SK-N-SH (cell line): ENCODE measurements at regions not wholly inside any gene's neighbourhood (a gene's known extent, or its start where the extent isn't known, plus 50 kb on each side); places are given as distances from the start of the nearest gene placed in this dataset.

Source experiments
- CTCF ChIA-PET: fragments of 300-600, 350-600 bp; formaldehyde crosslinking; extraction: SDS; loops from one replicate; lab custom pipeline; 2021; lab: Yijun Ruan, JAX
- POLR2A ChIA-PET: fragments of 350-600 bp; sonication (Branson Sonifier 250); formaldehyde crosslinking; extraction: SDS; loops from one replicate; lab custom pipeline; 2020; ENCODE audit warnings: antibody characterized with exemption, inconsistent platforms; lab: Yijun Ruan, JAX
- DNase-seq: peaks from one replicate; pipeline ENCODE4 v3.0.0; 2012
- H2AFZ ChIP-seq: fragments of 200-600 bp; sonication (generic); 2 replicates; pipeline ENCODE4 v1.8.1; 2016; ENCODE audit warnings: antibody characterized with exemption, mild to moderate bottlenecking, low read depth
- H3F3A ChIP-seq: fragments of 200-600 bp; sonication (generic); replicated peaks from 2 replicates; pipeline ENCODE3; 2016; ENCODE audit warnings: antibody characterized with exemption, mild to moderate bottlenecking; ENCODE audit not compliant: insufficient read depth
- H3K27ac ChIP-seq, 2 experiments: fragments of 200-500 bp in 1 of 2; fragments of 200-600 bp in 1 of 2; sonication (Bioruptor generic) in 1 of 2; sonication (generic), shearing (Covaris generic) in 1 of 2; 2 replicates each; pipeline versions ENCODE4 v1.5.1 to v1.6.1; 2014 to 2016; ENCODE audit warnings: low read depth in 2 of 2, inconsistent platforms in 1 of 2, low read length in 1 of 2, mild to moderate bottlenecking in 1 of 2, mixed read lengths in 1 of 2
- H3K27me3 ChIP-seq: fragments of 200-600 bp; sonication (generic), shearing (Covaris generic); 2 replicates; pipeline ENCODE4 v1.6.1; 2016; ENCODE audit warnings: mixed run types; ENCODE audit not compliant: insufficient read depth
- H3K36me3 ChIP-seq, 2 experiments: fragments of 200-500 bp in 1 of 2; fragments of 200-600 bp in 1 of 2; sonication (Bioruptor generic) in 1 of 2; sonication (generic) in 1 of 2; replicated peaks in 1 of 2; 2 replicates each; pipeline versions ENCODE3 to v1.5.1; 2014 to 2016; ENCODE audit warnings: low read length in 1 of 2, mild to moderate bottlenecking in 1 of 2; ENCODE audit not compliant: insufficient read depth in 2 of 2, control insufficient read depth in 1 of 2
- H3K4me1 ChIP-seq, 2 experiments: fragments of 200-500 bp in 1 of 2; fragments of 200-600 bp in 1 of 2; sonication (Bioruptor generic) in 1 of 2; sonication (generic), shearing (Covaris generic) in 1 of 2; 2 replicates each; pipeline versions ENCODE4 v1.5.1 to v1.6.1; 2014 to 2016; ENCODE audit warnings: low read depth in 1 of 2, low read length in 1 of 2, mixed run types in 1 of 2; ENCODE audit not compliant: insufficient read depth in 2 of 2, control insufficient read depth in 1 of 2
- H3K4me2 ChIP-seq: fragments of 200-600 bp; sonication (generic), shearing (Covaris generic); 2 replicates; pipeline ENCODE4 v1.6.1; 2017; ENCODE audit warnings: mixed run types
- H3K4me3 ChIP-seq, 2 experiments: fragments of 200-500 bp in 1 of 2; fragments of 200-600 bp in 1 of 2; sonication (Bioruptor generic) in 1 of 2; sonication (generic), shearing (Covaris generic) in 1 of 2; 2 replicates each; pipeline versions ENCODE4 v1.5.1 to v1.8.1; 2014 to 2016; ENCODE audit warnings: low read depth in 2 of 2, inconsistent platforms in 1 of 2, low read length in 1 of 2, mild to moderate bottlenecking in 1 of 2, mixed read lengths in 1 of 2, moderate library complexity in 1 of 2
- H3K79me2 ChIP-seq: fragments of 200-600 bp; sonication (generic); 2 replicates; pipeline ENCODE4 v1.8.1; 2017; ENCODE audit warnings: mild to moderate bottlenecking; ENCODE audit not compliant: insufficient read depth
- H3K9ac ChIP-seq: fragments of 200-600 bp; sonication (generic); 2 replicates; pipeline ENCODE4 v1.6.1; 2017; ENCODE audit warnings: mixed run types
- H3K9me2 ChIP-seq: fragments of 200-600 bp; sonication (generic); 2 replicates; pipeline ENCODE4 v1.6.1; 2017; ENCODE audit warnings: mixed run types
- H3K9me3 ChIP-seq: fragments of 200-600 bp; sonication (generic); 2 replicates; pipeline ENCODE4 v1.6.1; 2017; ENCODE audit warnings: mixed run types, mild to moderate bottlenecking, moderate library complexity
- H4K20me1 ChIP-seq: fragments of 200-600 bp; sonication (generic); 2 replicates; pipeline ENCODE4 v1.6.1; 2017; ENCODE audit warnings: mild to moderate bottlenecking, mixed run types; ENCODE audit not compliant: insufficient read depth
- EP300 ChIP-seq, 2 experiments: IDR thresholded peaks; 2 replicates each; pipeline versions ENCODE4 v1.4.0 to v1.6.1; 2012; ENCODE audit warnings: borderline replicate concordance in 1 of 2, low read depth in 1 of 2, low read length in 1 of 2
- FOXM1 ChIP-seq: IDR thresholded peaks from 2 replicates; pipeline ENCODE4 v1.4.0; 2012; ENCODE audit warnings: low read depth, mild to moderate bottlenecking
- NFIC ChIP-seq: IDR thresholded peaks from 2 replicates; pipeline ENCODE4 v1.4.0; 2012; ENCODE audit warnings: borderline replicate concordance
- RCOR1 ChIP-seq: fragments of 150-350 bp; IDR thresholded peaks from 2 replicates; pipeline ENCODE4 v1.6.1; 2017; ENCODE audit warnings: antibody characterized with exemption, low read length
- SIN3A ChIP-seq: IDR thresholded peaks from 2 replicates; pipeline ENCODE4 v1.6.1; 2012; ENCODE audit warnings: low read depth, mild to moderate bottlenecking, low read length, moderate library complexity, borderline replicate concordance
- TAF1 ChIP-seq: IDR thresholded peaks from 2 replicates; pipeline ENCODE4 v1.6.1; 2012; ENCODE audit warnings: low read depth, mild to moderate bottlenecking, low read length, moderate library complexity, borderline replicate concordance
- WGBS: methylation state at CpG from one replicate; pipeline ENCODE4 v1.1.6; 2017; ENCODE audit warnings: low lambda C conversion rate; 5-methylcytosine and 5-hydroxymethylcytosine counted together
- TF ChIP-seq, protein P1 (sequence below): IDR thresholded peaks from 2 replicates; pipeline ENCODE4 v1.6.1; 2012; ENCODE audit warnings: mild to moderate bottlenecking, low read depth, low read length, moderate library complexity

DNA sequence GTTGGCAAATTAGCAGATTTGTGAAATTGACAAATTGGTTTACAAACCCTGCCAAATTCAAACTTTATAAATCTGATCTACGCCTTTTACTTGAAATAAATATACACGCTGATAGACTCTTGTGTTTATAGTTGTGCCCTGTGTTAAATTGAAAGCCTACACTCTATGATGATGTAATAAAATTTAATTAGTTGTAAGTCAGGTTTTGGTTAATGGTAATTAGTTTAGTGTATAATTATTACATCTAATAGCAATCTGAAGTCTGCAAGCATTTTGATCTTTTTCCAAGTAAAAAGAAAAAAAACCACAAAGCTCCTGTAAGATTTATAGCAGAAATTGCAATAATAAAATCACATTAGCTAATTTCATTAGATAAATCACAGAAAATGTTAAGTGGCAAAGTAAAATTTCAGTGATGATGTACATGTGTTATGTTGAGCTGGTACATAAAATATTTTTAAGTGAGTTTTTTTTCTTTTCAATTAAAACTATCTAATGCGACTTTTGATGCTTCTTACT lies 72.7 kb upstream of the TENM3 start:
- H3K9me2 ChIP-seq = no peaks in the 10 kb centered on the region
- 0 out of 4 replicates have a peak, but pooled peaks of 1 of the 2 experiments have one; percentile 21 for TF ChIP-seq EP300 (IDR thresholded peaks at IDR 0.05; ENCODE audit: borderline replicate concordance in 1 of 2, low read depth in 1 of 2, low read length in 1 of 2)
- TF ChIP-seq, protein P1, sequence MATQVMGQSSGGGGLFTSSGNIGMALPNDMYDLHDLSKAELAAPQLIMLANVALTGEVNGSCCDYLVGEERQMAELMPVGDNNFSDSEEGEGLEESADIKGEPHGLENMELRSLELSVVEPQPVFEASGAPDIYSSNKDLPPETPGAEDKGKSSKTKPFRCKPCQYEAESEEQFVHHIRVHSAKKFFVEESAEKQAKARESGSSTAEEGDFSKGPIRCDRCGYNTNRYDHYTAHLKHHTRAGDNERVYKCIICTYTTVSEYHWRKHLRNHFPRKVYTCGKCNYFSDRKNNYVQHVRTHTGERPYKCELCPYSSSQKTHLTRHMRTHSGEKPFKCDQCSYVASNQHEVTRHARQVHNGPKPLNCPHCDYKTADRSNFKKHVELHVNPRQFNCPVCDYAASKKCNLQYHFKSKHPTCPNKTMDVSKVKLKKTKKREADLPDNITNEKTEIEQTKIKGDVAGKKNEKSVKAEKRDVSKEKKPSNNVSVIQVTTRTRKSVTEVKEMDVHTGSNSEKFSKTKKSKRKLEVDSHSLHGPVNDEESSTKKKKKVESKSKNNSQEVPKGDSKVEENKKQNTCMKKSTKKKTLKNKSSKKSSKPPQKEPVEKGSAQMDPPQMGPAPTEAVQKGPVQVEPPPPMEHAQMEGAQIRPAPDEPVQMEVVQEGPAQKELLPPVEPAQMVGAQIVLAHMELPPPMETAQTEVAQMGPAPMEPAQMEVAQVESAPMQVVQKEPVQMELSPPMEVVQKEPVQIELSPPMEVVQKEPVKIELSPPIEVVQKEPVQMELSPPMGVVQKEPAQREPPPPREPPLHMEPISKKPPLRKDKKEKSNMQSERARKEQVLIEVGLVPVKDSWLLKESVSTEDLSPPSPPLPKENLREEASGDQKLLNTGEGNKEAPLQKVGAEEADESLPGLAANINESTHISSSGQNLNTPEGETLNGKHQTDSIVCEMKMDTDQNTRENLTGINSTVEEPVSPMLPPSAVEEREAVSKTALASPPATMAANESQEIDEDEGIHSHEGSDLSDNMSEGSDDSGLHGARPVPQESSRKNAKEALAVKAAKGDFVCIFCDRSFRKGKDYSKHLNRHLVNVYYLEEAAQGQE = no peak
- TF ChIP-seq, all 33 proteins: peak for 1
- Histone ChIP-seq H3K36me3 (no peaks in the 10 kb centered on the region), H4K20me1 (no peaks in the 10 kb centered on the region), H3K9ac (no peak overlapping the region), H3K79me2 (no peaks in the 10 kb centered on the region), H3K4me3 (no peak overlapping the region), H2AFZ (no peak overlapping the region), H3K9me3 (no peaks in the 10 kb centered on the region), H3K4me1 (no peaks in the 10 kb centered on the region; a peak in 2 of 4 replicates), H3F3A (no peaks in the 10 kb centered on the region), H3K4me2 (no peak overlapping the region), H3K27ac (no peak overlapping the region), H3K27me3 (no peaks in the 10 kb centered on the region)
- ChIA-PET POLR2A (no interaction called here), CTCF (interaction anchor here (1.1 to 1.7 kb wide), 2 partner anchors 29 to 49 kb away, joined by 3 read pairs; no protein-coding TSS in a partner anchor)
- no peak for DNase-seq
- 86% methylated on average over 3 of the region's 3 CpGs for WGBS

DNA sequence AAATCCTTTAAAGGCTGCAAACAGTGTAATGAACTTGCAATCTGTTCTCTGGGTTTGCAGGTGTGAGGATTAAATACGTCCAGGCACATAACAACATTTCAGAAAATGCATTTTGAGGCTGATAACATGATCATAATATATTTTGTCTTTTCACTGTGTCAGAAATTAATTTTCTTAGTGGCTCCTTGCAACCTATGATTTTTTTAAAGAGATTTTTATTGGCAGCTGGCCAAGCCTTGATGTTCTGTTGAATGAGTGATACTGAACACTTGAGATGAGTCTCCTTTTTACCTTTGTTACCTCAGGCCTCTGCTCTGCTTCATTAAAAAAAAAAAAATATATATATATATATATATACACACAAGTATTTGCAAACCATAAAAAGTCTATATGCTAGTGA lies 68.2 kb upstream of the TENM3 start:
- WGBS = 80% methylated on average over 1 of the region's 1 CpG
- CTCF ChIA-PET = interaction anchor here (0.6 to 0.7 kb wide), 3 partner anchors 19 to 492 kb away, joined by 3 to 4 read pairs (median 3); no protein-coding TSS in a partner anchor
- Histone ChIP-seq H3K4me2 (no peak overlapping the region), H3K4me1 (peaks cover 7 to 14% of the 10 kb centered on the region in 2 experiments), H3K9me2 (no peaks in the 10 kb centered on the region), H3F3A (peaks cover 8% of the 10 kb centered on the region), H3K4me3 (no peak overlapping the region), H3K9ac (no peak overlapping the region), H3K27ac (no peak overlapping the region), H3K27me3 (no peaks in the 10 kb centered on the region), H3K9me3 (no peaks in the 10 kb centered on the region), H2AFZ (no peak overlapping the region), H3K79me2 (no peaks in the 10 kb centered on the region), H4K20me1 (no peaks in the 10 kb centered on the region), H3K36me3 (no peaks in the 10 kb centered on the region)
- no peak for DNase-seq
- POLR2A ChIA-PET = no interaction called here
- TF ChIP-seq FOXM1 (no peak), RCOR1 (no peak)

DNA sequence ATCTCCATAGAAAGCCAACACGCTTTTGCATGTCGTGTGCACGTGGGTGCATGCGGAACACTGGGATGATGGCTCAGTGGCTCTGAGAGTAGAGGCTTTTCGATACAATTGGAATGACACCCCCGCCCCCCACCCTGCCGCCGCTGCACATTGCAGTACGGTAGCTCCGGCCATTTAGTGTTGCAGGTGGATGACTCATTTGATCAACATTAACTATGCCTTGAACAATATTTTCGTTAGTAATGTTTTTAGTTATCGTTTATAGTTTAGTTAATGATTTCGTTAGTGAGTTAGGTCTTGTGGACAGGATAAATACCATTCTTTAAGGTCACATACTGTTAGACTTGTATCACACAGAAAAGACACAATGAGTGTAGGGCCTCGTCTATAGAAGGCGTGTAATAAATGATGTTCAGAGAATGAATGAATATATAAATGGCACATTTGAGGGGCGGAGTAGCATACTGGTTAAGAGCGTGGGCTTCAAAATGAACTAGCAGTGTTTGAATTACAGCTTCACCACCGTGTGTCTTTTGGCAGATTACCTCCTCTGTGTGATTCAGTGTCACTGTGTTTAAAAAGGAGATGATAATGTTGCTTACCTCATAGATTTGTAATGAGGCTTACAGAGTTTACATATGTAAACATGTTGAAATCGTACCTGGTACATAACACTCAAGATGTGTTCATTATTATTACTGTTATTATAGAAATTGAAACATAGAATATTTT lies 67.2 kb upstream of the TENM3 start:
- no peak overlapping the region for H3K4me3 ChIP-seq
- POLR2A ChIA-PET = no interaction called here

More for the DNA sequence above, 67.2 kb upstream of the TENM3 start:
- Histone ChIP-seq H2AFZ (no peak overlapping the region), H3K27ac (no peak overlapping the region), H3K9me3 (no peaks in the 10 kb centered on the region), H3F3A (peaks cover 8% of the 10 kb centered on the region), H3K4me1 (peaks cover 7 to 14% of the 10 kb centered on the region in 2 experiments), H4K20me1 (no peaks in the 10 kb centered on the region), H3K4me2 (no peak overlapping the region), H3K9ac (no peak overlapping the region), H3K27me3 (no peaks in the 10 kb centered on the region), H3K36me3 (no peaks in the 10 kb centered on the region), H3K79me2 (no peaks in the 10 kb centered on the region), H3K9me2 (no peaks in the 10 kb centered on the region)
- CTCF ChIA-PET = no interaction called here
- no peak for TF ChIP-seq SIN3A
- TF ChIP-seq TAF1 = no peak
- TF ChIP-seq NFIC = no peak
- DNase-seq = no peak
- WGBS = 83% methylated on average over 19 of the region's 19 CpGs
